Aorta (tissue), 5 donors: ENCODE measurements at regions not wholly inside any gene's neighbourhood (a gene's known extent, or its start where the extent isn't known, plus 50 kb on each side); places are given as distances from the start of the nearest gene placed in this dataset.

Experiments
- ATAC-seq: fragments of 200-7000 bp; cut with Tn5 transposase; one replicate; pipeline ENCODE4 v1.9.1; 2022; ENCODE audit warnings: moderate library complexity; ENCODE audit not compliant: low FRiP score
- DNase-seq, 2 donors: peaks; one replicate each; pipeline ENCODE4 v3.0.0-alpha.2; 2020
- H3K27ac ChIP-seq, 2 donors: one replicate each; pipeline ENCODE4 v1.5.1; 2013; ENCODE audit warnings: low read length in 2 of 2, mild to moderate bottlenecking in 2 of 2, moderate library complexity in 2 of 2, control low read depth in 1 of 2, inconsistent platforms in 1 of 2, low read depth in 1 of 2
- H3K27me3 ChIP-seq, 2 donors: one replicate each; pipeline ENCODE4 v1.6.1; 2013; ENCODE audit warnings: control low read depth in 1 of 2, low read length in 1 of 2, mild to moderate bottlenecking in 1 of 2, moderate library complexity in 1 of 2; ENCODE audit not compliant: insufficient read depth in 2 of 2, control insufficient read depth in 1 of 2
- H3K36me3 ChIP-seq, 2 donors: one replicate each; pipeline ENCODE4 v1.6.1; 2013; ENCODE audit warnings: control low read depth in 1 of 2, low read length in 1 of 2, mild to moderate bottlenecking in 1 of 2; ENCODE audit not compliant: insufficient read depth in 2 of 2, control insufficient read depth in 1 of 2
- H3K4me1 ChIP-seq, 2 donors: one replicate each; pipeline ENCODE4 v1.6.1; 2013; ENCODE audit warnings: low read length in 2 of 2, control low read depth in 1 of 2, mild to moderate bottlenecking in 1 of 2, moderate library complexity in 1 of 2; ENCODE audit not compliant: insufficient read depth in 2 of 2, control insufficient read depth in 1 of 2
- H3K4me3 ChIP-seq, 2 donors: one replicate each; pipeline ENCODE4 v1.5.1; 2013; ENCODE audit warnings: low read length in 2 of 2, control low read depth in 1 of 2, mild to moderate bottlenecking in 1 of 2
- H3K9me3 ChIP-seq: one replicate; pipeline ENCODE4 v1.6.1; 2013; ENCODE audit warnings: mild to moderate bottlenecking, low read length; ENCODE audit not compliant: control insufficient read depth
- WGBS, 2 donors: extraction: QIAGEN DNeasy Blood & Tissue Kit; methylation state at CpG; one replicate each; pipeline ENCODE4 v1.1.7; 2013; 5-methylcytosine and 5-hydroxymethylcytosine counted together
- intact Hi-C, 2 donors: fragments of 100-400 bp; cut with DNase I; formaldehyde crosslinking; loops; one replicate each; pipeline versions ENCODE4 v1.14.2 to v1.15.0; 2022
- donor health status: healthy with polysubstance abuse.
- donor health status: Bipolar disorder and iron deficiency.
- donor health status: DM: no; HTN: no; CAD: no.
- donor health status: DM: no; HTN: no; CAD: no.
- donor health status: DM: yes; HTN: yes; CAD: no.

DNA sequence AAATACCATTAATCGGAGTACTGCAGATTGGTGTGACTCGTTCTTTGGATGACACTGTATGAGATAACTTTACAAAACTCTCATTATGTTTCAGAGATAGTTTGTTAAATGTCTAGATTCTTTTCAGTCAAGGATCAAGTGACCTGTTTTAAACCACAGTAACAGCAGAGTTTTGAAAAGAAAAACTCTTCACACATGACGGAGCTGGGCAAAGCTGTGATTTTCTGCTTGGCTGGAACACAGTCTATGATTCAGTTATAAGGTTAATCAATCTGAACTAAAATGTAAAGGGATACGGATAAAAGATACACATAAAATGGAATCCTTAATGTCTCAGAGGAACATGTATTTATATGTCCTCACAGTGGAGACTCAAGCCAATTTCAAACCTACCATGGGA, 573.2 kb downstream of the PRKD1 start:
- Histone ChIP-seq H3K4me1 (no peaks in the 10 kb centered on the region), H3K4me3 (no peak overlapping the region), H3K36me3 (no peaks in the 10 kb centered on the region), H3K27me3 (no peaks in the 10 kb centered on the region), H3K27ac (no peak overlapping the region), H3K9me3 (no peaks in the 10 kb centered on the region)
- ATAC-seq (no peak), DNase-seq (no peak)
- WGBS, 2 donors, result 74 to 76% methylated on average over 4 of the region's 4 CpGs
- intact Hi-C loops, result no loop called here

- WGBS, 2 donors, result 56 to 60% methylated on average over 1 of the region's 1 CpG
- Histone ChIP-seq H3K27me3 (no peaks in the 10 kb centered on the region), H3K9me3 (no peaks in the 10 kb centered on the region), H3K27ac (no peak overlapping the region), H3K36me3 (no peaks in the 10 kb centered on the region), H3K4me3 (no peak overlapping the region), H3K4me1 (no peaks in the 10 kb centered on the region)
- intact Hi-C loops, result no loop called here
- ATAC-seq (no peak), DNase-seq (no peak)
Measured at GRCh38 chr14:29355331-29355730, 572.3 kb downstream of the PRKD1 start.

GRCh38 chr14:29355846-29356245, 571.8 kb downstream of the PRKD1 start:
- Histone ChIP-seq H3K9me3 (no peaks in the 10 kb centered on the region), H3K36me3 (no peaks in the 10 kb centered on the region), H3K4me1 (no peaks in the 10 kb centered on the region), H3K4me3 (no peak overlapping the region), H3K27ac (no peak overlapping the region), H3K27me3 (no peaks in the 10 kb centered on the region)
- intact Hi-C loops, result no loop called here
- 76 to 78% methylated on average over 1 of the region's 1 CpG for whole genome bisulfite sequencing, 2 donors
- DNase-seq, result no peak
- ATAC-seq, result no peak

GRCh38 chr14:29360656-29361055, 567.0 kb downstream of the PRKD1 start:
- Histone ChIP-seq H3K27me3 (no peaks in the 10 kb centered on the region), H3K27ac (no peak overlapping the region), H3K9me3 (no peaks in the 10 kb centered on the region), H3K4me3 (no peak overlapping the region), H3K36me3 (no peaks in the 10 kb centered on the region), H3K4me1 (no peaks in the 10 kb centered on the region)
- WGBS, 2 donors, result 66 to 70% methylated on average over 3 of the region's 3 CpGs
- no peak for DNase-seq
- intact Hi-C loops, result no loop called here
- ATAC-seq, result no peak

DNA sequence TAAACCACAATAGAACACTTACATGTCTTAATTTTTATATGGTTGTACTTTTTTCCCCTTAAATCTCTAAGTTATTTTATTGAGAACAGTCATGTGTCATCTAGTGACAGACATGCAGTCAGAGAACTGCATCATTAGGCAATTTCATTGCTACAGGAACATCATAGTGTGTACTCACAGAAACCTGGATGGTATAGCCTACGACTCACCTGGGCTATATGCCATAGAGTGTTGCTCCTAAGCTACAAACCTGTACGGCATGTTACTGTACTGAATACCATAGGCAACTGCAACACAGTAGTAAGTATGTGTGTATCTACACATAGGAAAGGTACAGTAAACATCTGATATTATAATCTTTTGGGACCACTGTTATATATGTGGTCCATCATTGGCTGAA, 557.6 kb downstream of the PRKD1 start:
- Histone ChIP-seq H3K36me3 (no peaks in the 10 kb centered on the region), H3K27ac (no peak overlapping the region), H3K4me1 (no peaks in the 10 kb centered on the region), H3K4me3 (no peak overlapping the region), H3K9me3 (no peaks in the 10 kb centered on the region), H3K27me3 (no peaks in the 10 kb centered on the region)
- DNase-seq (no peak), ATAC-seq (no peak)
- WGBS, 2 donors, result 85 to 91% methylated on average over 2 of the region's 2 CpGs
- intact Hi-C loops, result no loop called here

DNA sequence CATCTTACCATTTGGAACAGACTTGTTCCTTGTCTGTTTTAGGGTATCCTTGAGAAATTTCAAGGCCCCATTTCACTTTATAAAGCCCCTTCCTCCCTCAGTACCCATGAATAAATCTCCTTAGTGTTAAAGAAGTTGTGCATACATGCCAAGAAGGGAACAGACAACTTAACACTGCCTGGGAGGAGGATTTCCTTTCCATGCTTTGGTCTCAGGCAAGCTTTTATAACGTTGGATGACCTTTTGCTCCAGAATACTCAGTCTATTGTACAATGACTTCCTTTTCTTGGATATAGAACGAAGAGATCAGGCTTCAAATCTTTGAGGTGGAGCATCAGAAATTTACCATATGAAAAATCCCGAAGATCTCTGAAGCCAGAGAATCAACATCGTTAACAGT, 551.4 kb downstream of the PRKD1 start:
- WGBS, 2 donors, result 56 to 62% methylated on average over 4 of the region's 4 CpGs
- intact Hi-C loops, result no loop called here
- Histone ChIP-seq H3K9me3 (peaks cover 2% of the 10 kb centered on the region), H3K36me3 (no peaks in the 10 kb centered on the region), H3K27me3 (no peaks in the 10 kb centered on the region), H3K27ac (no peak overlapping the region), H3K4me1 (no peaks in the 10 kb centered on the region), H3K4me3 (no peak overlapping the region)
- no peak for ATAC-seq
- DNase-seq, result no peak

- Histone ChIP-seq H3K4me3 (no peak overlapping the region), H3K36me3 (no peaks in the 10 kb centered on the region), H3K27me3 (no peaks in the 10 kb centered on the region), H3K9me3 (peaks cover 2% of the 10 kb centered on the region), H3K4me1 (no peaks in the 10 kb centered on the region), H3K27ac (no peak overlapping the region)
- intact Hi-C loops, result no loop called here
- 86 to 87% methylated on average over 12 of the region's 12 CpGs for WGBS, 2 donors
- ATAC-seq (no peak), DNase-seq (no peak)
Measured at GRCh38 chr14:29380826-29381225, 546.8 kb downstream of the PRKD1 start.

DNA sequence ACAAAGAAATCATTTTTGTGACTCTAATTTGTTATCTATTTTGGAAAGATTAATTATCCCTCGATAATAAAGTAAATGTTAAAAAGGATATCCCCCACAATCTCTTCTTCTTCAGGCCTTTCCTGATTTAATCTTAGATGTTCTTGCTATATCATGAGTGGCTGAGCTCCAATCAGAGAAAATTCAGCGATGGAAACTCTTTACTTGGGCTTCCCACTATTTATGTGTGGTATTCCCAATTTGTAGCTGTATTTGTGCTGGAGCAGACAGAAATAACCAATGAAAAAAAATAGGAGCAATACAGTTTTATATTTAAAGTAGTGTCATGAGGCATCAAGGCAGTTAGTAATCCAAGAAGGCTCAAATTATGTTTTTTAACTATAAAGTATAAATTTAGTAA, 539.1 kb downstream of the PRKD1 start:
- no peaks in the 10 kb centered on the region for H3K36me3 ChIP-seq
- ATAC-seq (no peak), DNase-seq (no peak)
- intact Hi-C loops, result no loop called here
- no peaks in the 10 kb centered on the region for H3K4me1 ChIP-seq
- 82 to 83% methylated on average over 2 of the region's 2 CpGs for WGBS, 2 donors
- H3K4me3 ChIP-seq, result no peak overlapping the region
- H3K27ac ChIP-seq, result no peak overlapping the region
- H3K27me3 ChIP-seq, result no peaks in the 10 kb centered on the region
- H3K9me3 ChIP-seq, result no peaks in the 10 kb centered on the region

DNA sequence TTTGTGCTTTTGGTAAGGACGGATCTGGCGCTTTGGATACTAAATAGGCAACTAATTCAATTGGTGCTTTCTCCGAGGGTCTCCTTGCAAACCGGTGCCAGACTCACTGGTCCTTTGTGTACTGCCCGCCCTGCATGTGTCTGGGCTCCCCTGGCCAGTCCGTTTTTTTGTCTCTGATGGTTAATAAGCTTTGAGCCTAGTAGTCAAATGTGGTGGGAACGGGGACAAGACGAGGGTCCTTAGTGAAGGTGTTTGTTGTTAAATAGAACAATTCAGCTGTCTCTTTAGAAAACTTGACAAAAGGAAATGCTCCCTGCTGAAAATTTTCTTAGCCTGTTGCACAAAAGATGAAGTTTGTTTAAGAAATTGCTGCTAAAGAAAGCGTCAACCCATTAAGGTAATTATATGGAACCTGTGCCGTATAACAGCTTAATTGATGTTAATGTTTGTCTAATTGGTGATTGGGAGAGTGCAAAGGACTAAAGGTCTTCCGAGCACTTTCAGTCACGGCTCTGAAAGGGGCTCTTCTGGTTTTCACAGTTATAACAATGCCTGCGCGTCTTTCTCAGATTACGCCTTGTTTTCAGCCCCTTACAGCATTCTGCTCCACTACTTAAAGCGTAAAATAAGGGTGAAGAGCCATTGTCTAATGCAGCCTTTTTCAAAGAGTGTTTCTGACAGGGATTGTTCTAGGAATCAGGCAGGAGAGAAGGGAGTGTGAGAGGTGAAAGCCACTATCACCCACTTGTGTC, 537.4 kb downstream of the PRKD1 start:
- Histone ChIP-seq H3K27ac (no peak overlapping the region), H3K9me3 (no peaks in the 10 kb centered on the region), H3K4me3 (no peak overlapping the region), H3K36me3 (no peaks in the 10 kb centered on the region), H3K4me1 (no peaks in the 10 kb centered on the region), H3K27me3 (no peaks in the 10 kb centered on the region)
- ATAC-seq (no peak), DNase-seq (no peak)
- 21 to 22% methylated on average over 16 of the region's 16 CpGs for WGBS, 2 donors
- intact Hi-C loops, result no loop called here
